ENCODE measurements at regions not wholly inside any gene's neighbourhood (a gene's known extent, or its start where the extent isn't known, plus 50 kb on each side); places are given as distances from the start of the nearest gene placed in this dataset.

GRCh38 chr4:11326021-11326420 lies 102.7 kb downstream of the HS3ST1 start:
- TF ChIP-seq CTCF (IDR thresholded peaks at IDR 0.05; ENCODE audit: borderline replicate concordance, extremely low read depth, low read length, poor library complexity, severe bottlenecking) (no peak), EZH2 (IDR thresholded peaks at IDR 0.05; ENCODE audit: borderline replicate concordance, low read depth, low read length, severe bottlenecking) (no peak)

Data from DND-41 (cell line).